KOPT-K1 (cell line): ENCODE measurements at regions not wholly inside any gene's neighbourhood (a gene's known extent, or its start where the extent isn't known, plus 50 kb on each side); places are given as distances from the start of the nearest gene placed in this dataset.
A peak's percentile ranks its signal among the peaks of the same experiment; 100 is the strongest.
"Not testable (repeated sequence)": the region's sequence is repeated elsewhere in the genome, so short reads cannot be mapped to it uniquely, and the experiment has no call there.

Source experiments
- H3K27ac ChIP-seq: fragments of 200-600 bp; sonication (generic); 2 replicates; pipeline ENCODE4 v1.5.1; 2016; ENCODE audit warnings: antibody characterized with exemption, mild to moderate bottlenecking, low read depth, low read length; ENCODE audit not compliant: poor library complexity, severe bottlenecking
- H3K36me3 ChIP-seq: fragments of 200-600 bp; sonication (generic); 2 replicates; pipeline ENCODE4 v1.5.1; 2017; ENCODE audit warnings: antibody characterized with exemption, mild to moderate bottlenecking, low read length, moderate library complexity; ENCODE audit not compliant: insufficient read depth
- H3K9me3 ChIP-seq: fragments of 200-600 bp; sonication (generic); 2 replicates; pipeline ENCODE4 v1.5.1; 2017; ENCODE audit warnings: antibody characterized with exemption, low read length, mild to moderate bottlenecking; ENCODE audit not compliant: insufficient read depth, poor library complexity, severe bottlenecking

GRCh38 chr2:64899081-64899865 is 89.9 kb upstream of the SLC1A4 start:
- Histone ChIP-seq H3K36me3 (no peaks in the 10 kb centered on the region), H3K27ac (no peak overlapping the region), H3K9me3 (no peaks in the 10 kb centered on the region)

GRCh38 chr2:64899876-64900275 is 89.3 kb upstream of the SLC1A4 start:
- H3K9me3 ChIP-seq, H3K36me3 ChIP-seq, H3K27ac ChIP-seq: not testable (repeated sequence)

GRCh38 chr2:64904413-64905329 is 84.5 kb upstream of the SLC1A4 start:
- no peaks in the 10 kb centered on the region for H3K36me3 ChIP-seq
- no peak overlapping the region for H3K27ac ChIP-seq
- H3K9me3 ChIP-seq = no peaks in the 10 kb centered on the region

GRCh38 chr2:64905338-64906024 is 83.7 kb upstream of the SLC1A4 start:
- Histone ChIP-seq H3K36me3 (no peaks in the 10 kb centered on the region), H3K27ac (no peak overlapping the region), H3K9me3 (no peaks in the 10 kb centered on the region)

GRCh38 chr2:64906853-64907536 is 82.2 kb upstream of the SLC1A4 start:
- Histone ChIP-seq H3K27ac (no peak overlapping the region), H3K36me3 (no peaks in the 10 kb centered on the region), H3K9me3 (no peaks in the 10 kb centered on the region)

GRCh38 chr2:64908406-64908805 is 80.8 kb upstream of the SLC1A4 start:
- Histone ChIP-seq H3K27ac (no peak overlapping the region), H3K36me3 (no peaks in the 10 kb centered on the region)

GRCh38 chr2:64910523-64910922 is 78.7 kb upstream of the SLC1A4 start:
- H3K27ac ChIP-seq = no peak overlapping the region
- H3K9me3 ChIP-seq = no peaks in the 10 kb centered on the region
- H3K36me3 ChIP-seq = no peaks in the 10 kb centered on the region

More at GRCh38 chr2:64908406-64908805, 80.8 kb upstream of the SLC1A4 start:
- no peaks in the 10 kb centered on the region for H3K9me3 ChIP-seq

GRCh38 chr2:64910972-64911433 is 78.2 kb upstream of the SLC1A4 start:
- Histone ChIP-seq H3K9me3 (no peaks in the 10 kb centered on the region), H3K36me3 (no peaks in the 10 kb centered on the region), H3K27ac (no peak overlapping the region)

- H3K9me3 ChIP-seq = no peaks in the 10 kb centered on the region
- H3K27ac ChIP-seq = no peak overlapping the region
- no peaks in the 10 kb centered on the region for H3K36me3 ChIP-seq
Observed at GRCh38 chr2:64913357-64913869, 75.8 kb upstream of the SLC1A4 start.

- Histone ChIP-seq H3K9me3 (no peaks in the 10 kb centered on the region), H3K36me3 (no peaks in the 10 kb centered on the region), H3K27ac (no peak overlapping the region)
Observed at GRCh38 chr2:64914247-64914646, 75.0 kb upstream of the SLC1A4 start.

- Histone ChIP-seq H3K27ac (no peak overlapping the region), H3K9me3 (no peaks in the 10 kb centered on the region), H3K36me3 (no peaks in the 10 kb centered on the region)
Observed at GRCh38 chr2:64914735-64915509, 74.3 kb upstream of the SLC1A4 start.

GRCh38 chr2:64915510-64915900 is 73.7 kb upstream of the SLC1A4 start:
- no peak overlapping the region for H3K27ac ChIP-seq
- H3K36me3 ChIP-seq = no peaks in the 10 kb centered on the region
- no peaks in the 10 kb centered on the region for H3K9me3 ChIP-seq

- Histone ChIP-seq H3K27ac (peak overlapping the region; percentile 73), H3K9me3 (no peaks in the 10 kb centered on the region)
Observed at GRCh38 chr2:64918220-64918886, 70.8 kb upstream of the SLC1A4 start.

More at GRCh38 chr2:64918220-64918886, 70.8 kb upstream of the SLC1A4 start:
- H3K36me3 ChIP-seq = no peaks in the 10 kb centered on the region
